Testis (tissue), 2 donors: ENCODE measurements at regions not wholly inside any gene's neighbourhood (a gene's known extent, or its start where the extent isn't known, plus 50 kb on each side); places are given as distances from the start of the nearest gene placed in this dataset.
"Not testable (repeated sequence)": the region's sequence is repeated elsewhere in the genome, so short reads cannot be mapped to it uniquely, and the experiment has no call there.

Source experiments
- DNase-seq: peaks from one replicate; pipeline ENCODE4 v3.0.0-alpha.2; 2019
- H3K27ac ChIP-seq, 2 donors: fragments of 200-600 bp; sonication (generic); one replicate each; pipeline ENCODE4 v1.5.1; 2019
- H3K27me3 ChIP-seq: fragments of 200-600 bp; sonication (generic); one replicate; pipeline ENCODE4 v1.5.1; 2019
- H3K36me3 ChIP-seq: fragments of 200-600 bp; sonication (generic); one replicate; pipeline ENCODE4 v1.5.1; 2017; ENCODE audit warnings: low read depth; ENCODE audit errors: missing control alignments
- H3K4me1 ChIP-seq: fragments of 200-600 bp; sonication (generic); one replicate; pipeline ENCODE4 v1.5.1; 2019
- H3K4me3 ChIP-seq, 2 donors: fragments of 200-600 bp; sonication (generic); one replicate each; pipeline ENCODE4 v1.5.1; 2017 to 2019
- H3K9me3 ChIP-seq: fragments of 200-600 bp; sonication (generic); one replicate; pipeline ENCODE4 v1.5.1; 2017
- POLR2A ChIP-seq: fragments of 450-650 bp; IDR thresholded peaks from one replicate; pipeline ENCODE4 v1.6.1; 2017; ENCODE audit warnings: antibody characterized with exemption, mild to moderate bottlenecking, moderate library complexity
- WGBS, 2 donors: methylation state at CpG; one replicate each; pipeline ENCODE4 v1.1.5; 2018; 5-methylcytosine and 5-hydroxymethylcytosine counted together
- intact Hi-C: fragments of 100-400 bp; cut with DNase I; formaldehyde crosslinking; loops from one replicate; pipeline ENCODE4 v1.15.1; 2023; ENCODE audit warnings: low total_unique reads
- TF ChIP-seq, protein P1 (sequence below), 3 experiments: fragments of 450-650 bp in 2 of 3; fragments of 200-600 bp in 1 of 3; sonication (generic) in 1 of 3; IDR thresholded peaks; one replicate each; pipeline ENCODE4 v1.5.1; 2016 to 2019; ENCODE audit warnings: antibody characterized with exemption in 3 of 3, mild to moderate bottlenecking in 2 of 3, moderate library complexity in 1 of 3

DNA sequence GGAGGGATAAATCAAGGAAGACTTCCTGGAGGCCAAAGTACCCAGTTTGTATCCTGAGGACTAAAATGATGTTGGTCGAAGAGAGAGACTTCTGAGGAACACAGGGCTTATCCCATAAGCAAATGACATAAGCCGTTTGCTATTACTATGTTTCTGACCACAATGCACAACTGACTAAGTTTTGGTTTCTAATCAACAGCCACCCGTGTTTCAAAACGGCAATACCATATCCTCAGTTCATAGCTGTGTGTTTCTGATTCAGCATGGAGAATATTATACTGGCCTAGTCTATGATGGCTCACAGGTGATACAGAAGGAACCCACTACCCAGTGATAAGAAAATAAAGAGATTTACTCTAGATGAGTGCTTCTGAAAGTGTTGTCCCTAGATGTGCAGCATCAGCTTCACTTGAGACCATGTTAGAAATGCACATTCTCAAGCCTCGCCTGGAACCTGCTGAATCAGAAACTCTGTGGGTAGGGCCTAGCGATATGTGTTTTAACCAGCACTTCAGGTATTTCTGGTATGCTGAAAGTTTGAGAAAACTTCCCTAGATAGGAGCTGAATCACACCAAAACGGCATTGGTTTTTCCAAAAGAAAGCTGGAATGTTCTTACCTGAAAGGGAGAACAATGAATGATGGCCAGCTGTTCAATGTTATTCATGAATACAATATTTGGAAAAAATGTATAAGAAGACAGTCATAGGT lies 639.7 kb upstream of the NR2F2 start:
- intact Hi-C loops: no loop called here
- Histone ChIP-seq H3K4me1 (no peaks in the 10 kb centered on the region), H3K27ac (no peak overlapping the region), H3K4me3 (no peak overlapping the region), H3K27me3 (no peaks in the 10 kb centered on the region), H3K9me3 (no peaks in the 10 kb centered on the region), H3K36me3 (no peaks in the 10 kb centered on the region)
- TF ChIP-seq, protein P1, sequence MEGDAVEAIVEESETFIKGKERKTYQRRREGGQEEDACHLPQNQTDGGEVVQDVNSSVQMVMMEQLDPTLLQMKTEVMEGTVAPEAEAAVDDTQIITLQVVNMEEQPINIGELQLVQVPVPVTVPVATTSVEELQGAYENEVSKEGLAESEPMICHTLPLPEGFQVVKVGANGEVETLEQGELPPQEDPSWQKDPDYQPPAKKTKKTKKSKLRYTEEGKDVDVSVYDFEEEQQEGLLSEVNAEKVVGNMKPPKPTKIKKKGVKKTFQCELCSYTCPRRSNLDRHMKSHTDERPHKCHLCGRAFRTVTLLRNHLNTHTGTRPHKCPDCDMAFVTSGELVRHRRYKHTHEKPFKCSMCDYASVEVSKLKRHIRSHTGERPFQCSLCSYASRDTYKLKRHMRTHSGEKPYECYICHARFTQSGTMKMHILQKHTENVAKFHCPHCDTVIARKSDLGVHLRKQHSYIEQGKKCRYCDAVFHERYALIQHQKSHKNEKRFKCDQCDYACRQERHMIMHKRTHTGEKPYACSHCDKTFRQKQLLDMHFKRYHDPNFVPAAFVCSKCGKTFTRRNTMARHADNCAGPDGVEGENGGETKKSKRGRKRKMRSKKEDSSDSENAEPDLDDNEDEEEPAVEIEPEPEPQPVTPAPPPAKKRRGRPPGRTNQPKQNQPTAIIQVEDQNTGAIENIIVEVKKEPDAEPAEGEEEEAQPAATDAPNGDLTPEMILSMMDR (IDR thresholded peaks at IDR 0.05): no peak
- no peak for TF ChIP-seq POLR2A
- 88 to 93% methylated on average over 7 of the region's 7 CpGs for WGBS, 2 donors
- DNase-seq: no peak

DNA sequence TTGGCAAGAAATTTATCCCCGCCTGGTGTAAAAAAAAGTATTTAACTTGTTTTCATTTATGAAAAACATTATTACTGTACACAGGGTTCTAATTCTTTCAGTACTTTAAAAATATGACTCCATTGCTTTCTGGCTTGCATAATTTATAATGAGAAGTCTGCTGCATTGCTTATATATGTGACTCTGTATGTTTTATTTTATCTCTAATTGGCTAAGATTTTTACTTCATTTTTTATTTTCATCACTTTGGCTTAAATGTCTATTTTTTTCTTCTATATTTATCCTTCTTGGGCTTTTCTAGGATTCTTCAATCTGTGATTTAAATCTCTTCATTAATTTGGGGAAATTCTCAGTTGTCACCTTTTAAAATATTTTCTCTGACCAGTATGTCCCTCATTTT lies 636.6 kb upstream of the NR2F2 start:
- DNase-seq: no peak
- intact Hi-C loops: no loop called here
- TF ChIP-seq, protein P1 (IDR thresholded peaks at IDR 0.05): no peak
- no peak for TF ChIP-seq POLR2A
- H3K9me3 ChIP-seq: no peaks in the 10 kb centered on the region
- no peak overlapping the region for H3K27ac ChIP-seq
- no peaks in the 10 kb centered on the region for H3K27me3 ChIP-seq
- no peak overlapping the region for H3K4me3 ChIP-seq
- 81 to 96% methylated on average over 1 of the region's 1 CpG for WGBS, 2 donors
- no peaks in the 10 kb centered on the region for H3K4me1 ChIP-seq
- H3K36me3 ChIP-seq: no peaks in the 10 kb centered on the region

DNA sequence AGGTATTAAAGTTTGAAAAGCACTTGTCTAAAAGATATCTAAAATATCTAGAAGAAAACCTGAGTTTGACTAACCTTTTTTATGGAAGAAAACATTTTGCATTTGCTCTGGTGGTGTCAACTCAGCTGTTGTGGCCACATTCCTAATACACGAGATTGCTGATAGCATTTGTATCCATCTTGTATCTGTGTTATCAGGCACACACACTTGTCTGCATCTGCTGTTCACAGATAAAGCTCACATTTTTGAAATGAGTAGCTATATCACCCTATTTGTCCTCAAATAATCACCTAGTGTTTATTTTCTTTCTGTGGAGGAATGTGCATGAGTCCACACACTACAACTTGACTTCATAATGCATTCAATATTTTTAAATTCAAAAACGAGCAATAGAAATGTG lies 632.3 kb upstream of the NR2F2 start:
- no peak overlapping the region for H3K4me3 ChIP-seq
- DNase-seq: no peak
- H3K27ac ChIP-seq: no peak overlapping the region
- peaks cover 2% of the 10 kb centered on the region for H3K9me3 ChIP-seq
- TF ChIP-seq, protein P1 (IDR thresholded peaks at IDR 0.05): no peak
- no peak for TF ChIP-seq POLR2A
- 40 to 42% methylated on average over 2 of the region's 2 CpGs for WGBS, 2 donors
- no peaks in the 10 kb centered on the region for H3K4me1 ChIP-seq
- no peaks in the 10 kb centered on the region for H3K36me3 ChIP-seq
- intact Hi-C loops: no loop called here
- no peaks in the 10 kb centered on the region for H3K27me3 ChIP-seq

DNA sequence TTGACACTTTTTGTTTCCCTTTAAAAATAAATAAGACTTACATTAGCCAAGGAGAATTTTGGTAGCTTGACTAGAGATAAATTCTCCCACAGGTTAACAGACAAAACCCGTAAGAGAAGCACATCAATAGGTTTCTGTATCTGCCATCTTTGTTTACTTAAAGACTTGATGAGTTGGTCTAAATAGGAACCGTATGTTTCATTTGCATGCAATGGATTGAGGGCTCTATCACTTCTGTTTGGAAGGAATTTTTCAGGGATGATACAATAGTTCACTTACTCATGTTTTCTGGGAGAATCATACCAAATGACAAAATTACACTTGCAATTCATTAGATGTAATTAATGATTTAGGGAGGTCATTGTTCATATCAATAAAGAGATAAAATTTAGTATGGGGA lies 631.5 kb upstream of the NR2F2 start:
- Histone ChIP-seq H3K36me3 (no peaks in the 10 kb centered on the region), H3K27me3 (no peaks in the 10 kb centered on the region), H3K9me3 (peaks cover 2% of the 10 kb centered on the region), H3K27ac (no peak overlapping the region), H3K4me1 (no peaks in the 10 kb centered on the region), H3K4me3 (no peak overlapping the region)
- DNase-seq: no peak
- intact Hi-C loops: no loop called here
- TF ChIP-seq POLR2A: no peak
- TF ChIP-seq, protein P1 (IDR thresholded peaks at IDR 0.05): no peak
- 89 to 90% methylated on average over 2 of the region's 2 CpGs for WGBS, 2 donors

DNA sequence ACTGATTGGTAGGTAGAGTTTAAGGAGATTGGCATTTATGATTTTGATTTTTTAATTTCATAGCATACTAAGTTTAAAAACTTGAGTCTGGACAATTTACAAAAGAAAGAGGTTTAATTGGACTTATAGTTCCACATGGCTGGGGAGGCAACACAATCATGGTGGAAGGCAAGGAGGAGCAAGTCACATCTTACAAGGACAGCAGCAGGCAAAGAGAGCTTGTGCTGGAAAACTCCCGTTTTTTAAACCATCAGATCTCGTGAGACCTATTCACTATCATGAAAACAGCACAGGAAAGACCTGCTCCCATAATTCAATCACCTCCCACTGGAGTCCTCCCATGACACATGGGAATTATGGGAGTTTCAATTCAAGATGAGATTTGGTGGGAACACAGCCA lies 630.9 kb upstream of the NR2F2 start:
- no peak overlapping the region for H3K4me3 ChIP-seq
- no peak for DNase-seq
- intact Hi-C loops: no loop called here
- H3K27ac ChIP-seq: no peak overlapping the region
- H3K9me3 ChIP-seq: peaks cover 2% of the 10 kb centered on the region
- H3K36me3 ChIP-seq: no peaks in the 10 kb centered on the region
- WGBS, 2 donors: 85 to 89% methylated on average over 2 of the region's 2 CpGs
- H3K27me3 ChIP-seq: no peaks in the 10 kb centered on the region
- TF ChIP-seq POLR2A: no peak
- TF ChIP-seq, protein P1 (IDR thresholded peaks at IDR 0.05): no peak
- H3K4me1 ChIP-seq: no peaks in the 10 kb centered on the region

DNA sequence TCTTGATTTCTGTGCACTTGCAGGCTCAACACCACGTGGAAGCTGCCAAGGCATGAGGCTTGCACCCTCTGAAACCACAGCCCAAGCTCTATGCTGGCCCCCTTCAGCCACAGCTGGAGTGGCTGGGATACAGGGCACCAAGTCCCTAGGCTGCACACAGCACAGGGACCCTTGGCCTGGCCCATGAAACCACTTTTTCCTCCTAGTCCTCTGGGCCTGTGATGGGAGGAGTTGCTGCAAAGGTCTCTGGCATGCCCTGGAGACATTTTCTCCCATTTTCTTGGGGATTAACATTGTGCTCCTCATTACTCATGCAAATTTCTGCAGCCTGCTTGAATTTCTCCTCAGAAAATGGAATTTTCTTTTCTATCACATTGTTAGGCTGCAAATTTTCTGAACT lies 629.8 kb upstream of the NR2F2 start:
- 89 to 100% methylated on average over 1 of the region's 1 CpG for WGBS, 2 donors
- intact Hi-C loops, DNase-seq: not testable (repeated sequence)

More for the DNA sequence above, 629.8 kb upstream of the NR2F2 start:
- not testable (repeated sequence) for H3K4me3 ChIP-seq, H3K27ac ChIP-seq, H3K36me3 ChIP-seq, H3K27me3 ChIP-seq, H3K9me3 ChIP-seq, H3K4me1 ChIP-seq
